Activated CD4-positive, alpha-beta T cell treated with anti-CD3 and anti-CD28 coated beads, Interleukin-2, amount 10 ng/mL, durations not matched to agents 24 days and 14 days (primary cell): ENCODE measurements at regions not wholly inside any gene's neighbourhood (a gene's known extent, or its start where the extent isn't known, plus 50 kb on each side); places are given as distances from the start of the nearest gene placed in this dataset.

ENCODE experiments used
- DNase-seq: peaks from one replicate; pipeline ENCODE4 v3.0.0; 2022
- H3K27ac Mint-ChIP-seq: one replicate; pipeline ENCODE4 v1.8.0; 2022; ENCODE audit warnings: mild to moderate bottlenecking, mixed read lengths
- H3K27me3 Mint-ChIP-seq: one replicate; pipeline ENCODE4 v1.8.0; 2022; ENCODE audit warnings: mixed read lengths
- H3K36me3 Mint-ChIP-seq: one replicate; pipeline ENCODE4 v1.8.0; 2022; ENCODE audit warnings: low read depth, mild to moderate bottlenecking, mixed read lengths
- H3K4me1 Mint-ChIP-seq: one replicate; pipeline ENCODE4 v1.8.0; 2021; ENCODE audit warnings: mixed read lengths
- H3K4me3 Mint-ChIP-seq: one replicate; pipeline ENCODE4 v1.8.0; 2022; ENCODE audit warnings: mild to moderate bottlenecking, moderate library complexity, mixed read lengths
- H3K9me3 Mint-ChIP-seq: one replicate; pipeline ENCODE4 v1.8.0; 2021; ENCODE audit warnings: mixed read lengths
- intact Hi-C: fragments of 100-400 bp; cut with micrococcal nuclease; formaldehyde crosslinking; loops from one replicate; pipeline ENCODE4 v1.15.1; 2023

DNA sequence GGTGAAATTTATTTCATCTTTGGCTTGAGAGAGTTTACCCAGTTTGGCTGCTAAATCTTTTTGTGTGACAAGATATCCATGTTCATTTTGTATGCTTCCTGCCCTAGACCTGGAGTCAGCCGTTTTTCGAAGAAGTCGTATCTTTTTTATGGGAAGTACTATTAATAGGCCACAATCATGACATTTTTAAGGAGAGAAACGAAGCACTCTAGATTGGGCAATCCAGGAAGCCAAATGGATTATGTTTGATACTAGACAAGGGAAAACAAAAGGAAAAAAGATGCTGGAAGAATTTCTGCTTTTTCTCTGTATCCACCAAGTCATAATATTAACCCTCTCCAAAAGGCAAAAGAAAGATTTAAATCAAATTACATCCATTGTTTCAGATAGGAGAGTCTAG lies 214.6 kb downstream of the HDGFL1 start:
- Mint-ChIP-seq H3K4me3 (no peak overlapping the region), H3K9me3 (peaks cover 12% of the 10 kb centered on the region), H3K36me3 (no peaks in the 10 kb centered on the region), H3K4me1 (no peaks in the 10 kb centered on the region), H3K27me3 (no peaks in the 10 kb centered on the region), H3K27ac (no peak overlapping the region)
- intact Hi-C loops, result no loop called here
- DNase-seq, result no peak

GRCh38 chr6:22784601-22785410 lies 215.4 kb downstream of the HDGFL1 start:
- no peak for DNase-seq
- Mint-ChIP-seq H3K4me1 (no peaks in the 10 kb centered on the region), H3K9me3 (peaks cover 9% of the 10 kb centered on the region), H3K4me3 (no peak overlapping the region), H3K36me3 (no peaks in the 10 kb centered on the region), H3K27ac (no peak overlapping the region), H3K27me3 (no peaks in the 10 kb centered on the region)
- intact Hi-C loops, result no loop called here

- no peaks in the 10 kb centered on the region for H3K27me3 Mint-ChIP-seq
- H3K4me3 Mint-ChIP-seq, result no peak overlapping the region
- H3K4me1 Mint-ChIP-seq, result no peaks in the 10 kb centered on the region
- H3K36me3 Mint-ChIP-seq, result no peaks in the 10 kb centered on the region
- no peak for DNase-seq
- no peak overlapping the region for H3K27ac Mint-ChIP-seq
- H3K9me3 Mint-ChIP-seq, result peaks cover 13% of the 10 kb centered on the region
- intact Hi-C loops, result no loop called here
Measured at GRCh38 chr6:22788038-22788437, 218.7 kb downstream of the HDGFL1 start.

- no peak overlapping the region for H3K27ac Mint-ChIP-seq
- intact Hi-C loops, result no loop called here
- H3K27me3 Mint-ChIP-seq, result no peaks in the 10 kb centered on the region
- H3K36me3 Mint-ChIP-seq, result no peaks in the 10 kb centered on the region
- DNase-seq, result no peak
- no peaks in the 10 kb centered on the region for H3K4me1 Mint-ChIP-seq
- peaks cover 5% of the 10 kb centered on the region for H3K9me3 Mint-ChIP-seq
- H3K4me3 Mint-ChIP-seq, result no peak overlapping the region
Measured at GRCh38 chr6:22789315-22789714, 219.9 kb downstream of the HDGFL1 start.

GRCh38 chr6:22794844-22795243 lies 225.5 kb downstream of the HDGFL1 start:
- intact Hi-C loops, result no loop called here
- H3K9me3 Mint-ChIP-seq, result peaks cover 18% of the 10 kb centered on the region
- H3K4me1 Mint-ChIP-seq, result no peaks in the 10 kb centered on the region
- DNase-seq, result no peak
- no peaks in the 10 kb centered on the region for H3K27me3 Mint-ChIP-seq
- no peak overlapping the region for H3K27ac Mint-ChIP-seq
- H3K36me3 Mint-ChIP-seq, result no peaks in the 10 kb centered on the region
- H3K4me3 Mint-ChIP-seq, result no peak overlapping the region

- intact Hi-C loops, result no loop called here
- Mint-ChIP-seq H3K4me3 (no peak overlapping the region), H3K27ac (no peak overlapping the region), H3K27me3 (no peaks in the 10 kb centered on the region), H3K9me3 (peaks cover 8% of the 10 kb centered on the region), H3K36me3 (no peaks in the 10 kb centered on the region), H3K4me1 (no peaks in the 10 kb centered on the region)
- no peak for DNase-seq
Measured at GRCh38 chr6:22800451-22800850, 231.1 kb downstream of the HDGFL1 start.

GRCh38 chr6:22801831-22802230 lies 232.5 kb downstream of the HDGFL1 start:
- DNase-seq, result no peak
- no peaks in the 10 kb centered on the region for H3K27me3 Mint-ChIP-seq
- H3K4me3 Mint-ChIP-seq, result no peak overlapping the region
- H3K27ac Mint-ChIP-seq, result no peak overlapping the region
- no peaks in the 10 kb centered on the region for H3K36me3 Mint-ChIP-seq
- intact Hi-C loops, result no loop called here
- H3K9me3 Mint-ChIP-seq, result no peaks in the 10 kb centered on the region
- no peaks in the 10 kb centered on the region for H3K4me1 Mint-ChIP-seq

DNA sequence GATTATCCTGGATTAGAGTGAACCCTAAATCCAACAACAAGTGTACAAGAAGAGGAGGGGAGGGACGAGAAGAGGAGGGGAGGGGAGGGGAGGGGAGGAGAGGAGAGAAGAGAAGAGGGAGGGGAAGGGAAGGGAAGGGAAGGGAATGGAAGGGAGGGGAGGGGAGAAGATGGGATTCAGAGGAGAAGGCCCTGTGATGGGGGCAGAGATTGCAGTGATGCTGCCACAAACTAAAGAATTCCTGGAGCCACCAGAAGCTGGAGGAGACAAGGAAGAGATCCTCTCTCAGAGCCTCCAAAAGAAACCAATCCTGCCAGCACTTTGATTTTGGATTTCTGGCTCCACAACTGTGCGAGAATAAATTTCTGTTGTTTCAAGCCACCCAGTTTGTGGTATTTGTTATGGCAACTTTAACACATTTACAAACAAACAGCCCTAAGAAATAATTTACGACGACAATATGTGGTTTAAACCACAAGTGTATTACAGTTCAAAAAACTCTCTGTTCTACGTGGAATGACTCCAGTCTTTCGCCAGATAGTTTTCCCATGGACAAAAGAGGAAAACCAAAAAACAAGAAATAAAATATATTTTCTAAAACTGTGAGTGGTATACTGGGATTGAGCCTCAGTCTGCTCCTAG lies 235.4 kb downstream of the HDGFL1 start:
- Mint-ChIP-seq H3K4me1 (no peaks in the 10 kb centered on the region), H3K27ac (no peak overlapping the region), H3K36me3 (no peaks in the 10 kb centered on the region), H3K4me3 (no peak overlapping the region), H3K9me3 (no peaks in the 10 kb centered on the region), H3K27me3 (no peaks in the 10 kb centered on the region)
- DNase-seq, result no peak
- intact Hi-C loops, result no loop called here

- Mint-ChIP-seq H3K9me3 (no peaks in the 10 kb centered on the region), H3K4me1 (no peaks in the 10 kb centered on the region), H3K4me3 (no peak overlapping the region), H3K27ac (no peak overlapping the region), H3K27me3 (no peaks in the 10 kb centered on the region), H3K36me3 (no peaks in the 10 kb centered on the region)
- intact Hi-C loops, result no loop called here
- DNase-seq, result no peak
Measured at GRCh38 chr6:22807261-22807660, 237.9 kb downstream of the HDGFL1 start.

DNA sequence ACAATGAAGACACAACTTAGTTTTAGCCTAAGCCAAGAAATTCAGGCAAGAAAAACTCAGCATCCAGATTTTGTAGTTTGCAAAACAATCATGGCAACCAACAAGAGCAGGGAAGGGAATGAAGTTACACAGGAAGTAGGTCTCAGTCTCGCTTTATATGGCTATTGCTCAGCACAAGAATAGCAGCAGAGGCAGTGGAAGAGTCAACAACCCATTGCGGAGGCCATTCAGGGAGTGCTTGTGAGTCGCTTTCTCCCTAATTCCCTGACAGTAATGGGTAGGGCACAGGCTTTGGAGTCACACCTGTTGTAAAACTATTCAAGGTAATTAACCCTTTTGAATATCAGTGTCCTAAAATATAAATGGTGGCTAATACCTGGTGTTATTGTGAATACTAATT lies 238.5 kb downstream of the HDGFL1 start:
- no peaks in the 10 kb centered on the region for H3K27me3 Mint-ChIP-seq
- no peak for DNase-seq
- H3K27ac Mint-ChIP-seq, result no peak overlapping the region
- H3K9me3 Mint-ChIP-seq, result no peaks in the 10 kb centered on the region
- no peaks in the 10 kb centered on the region for H3K36me3 Mint-ChIP-seq
- intact Hi-C loops, result no loop called here
- no peak overlapping the region for H3K4me3 Mint-ChIP-seq
- H3K4me1 Mint-ChIP-seq, result no peaks in the 10 kb centered on the region

GRCh38 chr6:22808466-22808865 lies 239.1 kb downstream of the HDGFL1 start:
- no peaks in the 10 kb centered on the region for H3K9me3 Mint-ChIP-seq
- H3K4me1 Mint-ChIP-seq, result no peaks in the 10 kb centered on the region
- DNase-seq, result no peak
- intact Hi-C loops, result no loop called here
- no peaks in the 10 kb centered on the region for H3K36me3 Mint-ChIP-seq
- no peaks in the 10 kb centered on the region for H3K27me3 Mint-ChIP-seq
- no peak overlapping the region for H3K27ac Mint-ChIP-seq
- no peak overlapping the region for H3K4me3 Mint-ChIP-seq

DNA sequence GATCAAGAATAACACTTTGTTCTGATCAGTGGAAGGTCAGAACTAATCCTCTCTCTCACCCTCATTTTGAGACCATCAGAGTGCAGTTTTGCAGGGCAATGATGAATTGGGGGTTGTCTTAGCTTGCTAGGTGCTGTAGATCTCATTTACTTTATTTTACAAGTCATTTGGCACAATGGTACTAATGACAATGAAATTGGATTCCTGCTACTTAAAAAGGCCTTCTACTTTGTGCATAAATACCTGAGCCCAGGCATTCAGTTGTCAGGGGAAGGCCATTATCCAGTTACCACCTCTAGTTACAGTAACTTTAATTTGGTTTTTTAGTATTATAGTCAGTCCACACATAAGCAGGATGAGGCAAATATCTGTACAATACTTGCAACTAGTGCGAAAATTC lies 240.0 kb downstream of the HDGFL1 start:
- intact Hi-C loops, result no loop called here
- Mint-ChIP-seq H3K4me3 (no peak overlapping the region), H3K27me3 (no peaks in the 10 kb centered on the region), H3K9me3 (no peaks in the 10 kb centered on the region), H3K36me3 (no peaks in the 10 kb centered on the region), H3K27ac (no peak overlapping the region), H3K4me1 (no peaks in the 10 kb centered on the region)
- no peak for DNase-seq

DNA sequence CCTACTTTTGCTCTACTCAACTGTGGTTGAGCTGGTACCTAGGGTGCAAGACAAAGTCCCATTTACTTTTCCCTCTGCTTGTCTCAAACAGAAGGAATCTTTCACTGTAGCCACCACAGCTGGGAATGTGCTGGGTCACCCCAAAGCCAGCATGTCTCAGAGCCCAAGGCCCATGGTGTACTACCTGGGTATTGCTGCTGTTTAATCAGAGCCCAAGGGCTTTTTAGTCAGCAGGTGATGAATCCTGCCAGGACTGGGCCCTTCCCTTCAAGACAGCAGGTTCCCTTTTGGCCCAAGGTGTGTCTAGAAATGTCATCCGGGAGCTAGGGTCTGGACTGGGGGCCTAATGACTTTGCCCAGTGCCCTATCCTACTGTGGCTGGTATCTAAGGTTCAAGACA lies 249.8 kb downstream of the HDGFL1 start:
- Mint-ChIP-seq H3K27me3 (no peaks in the 10 kb centered on the region), H3K36me3 (no peaks in the 10 kb centered on the region), H3K27ac (no peak overlapping the region)

GRCh38 chr6:22821664-22822320 lies 252.4 kb downstream of the HDGFL1 start:
- H3K9me3 Mint-ChIP-seq, result peaks cover 4% of the 10 kb centered on the region
- no peaks in the 10 kb centered on the region for H3K4me1 Mint-ChIP-seq
- DNase-seq, result no peak
- H3K27me3 Mint-ChIP-seq, result no peaks in the 10 kb centered on the region
- no peaks in the 10 kb centered on the region for H3K36me3 Mint-ChIP-seq
- intact Hi-C loops, result no loop called here
- H3K27ac Mint-ChIP-seq, result no peak overlapping the region
- no peak overlapping the region for H3K4me3 Mint-ChIP-seq

More for the DNA sequence above, 249.8 kb downstream of the HDGFL1 start:
- intact Hi-C loops, result no loop called here
- Mint-ChIP-seq H3K4me1 (no peaks in the 10 kb centered on the region), H3K9me3 (peaks cover 4% of the 10 kb centered on the region), H3K4me3 (no peak overlapping the region)
- DNase-seq, result no peak
